H1 (cell line): ENCODE measurements at regions not wholly inside any gene's neighbourhood (a gene's known extent, or its start where the extent isn't known, plus 50 kb on each side); places are given as distances from the start of the nearest gene placed in this dataset.

Source experiments
- CTCF ChIA-PET: fragments of 300-600 bp; sonication (Branson Sonifier 250); formaldehyde crosslinking; loops from one replicate; lab custom pipeline; 2021; ENCODE audit not compliant: partially characterized antibody; lab: Charles Lee
- POLR2A ChIA-PET: fragments of 300-600 bp; sonication (Branson Sonifier 250); formaldehyde crosslinking; loops from one replicate; lab custom pipeline; 2021; ENCODE audit warnings: inconsistent platforms; ENCODE audit not compliant: partially characterized antibody; lab: Charles Lee
- DNase-seq, 2 experiments: peaks; one replicate each; pipeline versions ENCODE4 v3.0.0 to v3.0.0-alpha.2; 2010 to 2022; ENCODE audit warnings: low spot score in 2 of 2, low read depth in 1 of 2, mixed read lengths in 1 of 2
- FAIRE-seq: peaks from 2 replicates; lab custom pipeline; 2011; peaks lifted over from hg19 to GRCh38; lab: Jason Lieb, UNC
- H2AFZ ChIP-seq: 2 replicates; pipeline ENCODE4 v1.8.1; 2012; ENCODE audit warnings: low read length, inconsistent platforms
- H2AK5ac ChIP-seq: 2 replicates; pipeline ENCODE4 v1.6.1; 2013; ENCODE audit warnings: low read depth, low read length
- H2BK120ac ChIP-seq: replicated peaks from 2 replicates; pipeline ENCODE3; 2013; ENCODE audit warnings: low read depth, low read length, inconsistent platforms
- H2BK12ac ChIP-seq: 2 replicates; pipeline ENCODE4 v1.6.1; 2013; ENCODE audit warnings: low read depth, low read length
- H2BK15ac ChIP-seq: 2 replicates; pipeline ENCODE4 v1.6.1; 2013; ENCODE audit warnings: low read length
- H2BK20ac ChIP-seq: 2 replicates; pipeline ENCODE4 v1.6.1; 2013; ENCODE audit warnings: low read length
- H2BK5ac ChIP-seq: 2 replicates; pipeline ENCODE4 v1.6.1; 2013; ENCODE audit warnings: low read depth, low read length
- H3K14ac ChIP-seq: 2 replicates; pipeline ENCODE4 v1.6.1; 2013; ENCODE audit warnings: inconsistent platforms; ENCODE audit not compliant: insufficient read length
- H3K18ac ChIP-seq: 2 replicates; pipeline ENCODE4 v1.6.1; 2013; ENCODE audit warnings: low read length; ENCODE audit errors: extremely low read depth
- H3K23ac ChIP-seq: 2 replicates; pipeline ENCODE4 v1.6.1; 2013; ENCODE audit warnings: inconsistent platforms; ENCODE audit not compliant: insufficient read length
- H3K23me2 ChIP-seq: 2 replicates; pipeline ENCODE4 v1.6.1; 2013; ENCODE audit warnings: low read depth, low read length
- H3K27ac ChIP-seq: 2 replicates; pipeline ENCODE4 v1.6.1; 2011; ENCODE audit warnings: low read depth, low read length, inconsistent platforms
- H3K27me3 ChIP-seq, 4 experiments: replicated peaks in 1 of 4; 1 replicate in 1 of 4; 2 replicates in 3 of 4; pipeline versions ENCODE4 v1.6.1 to v1.8.1; 2011 to 2013; ENCODE audit warnings: low read length in 3 of 4, mild to moderate bottlenecking in 3 of 4, inconsistent platforms in 2 of 4, mixed read lengths in 2 of 4, moderate library complexity in 1 of 4; ENCODE audit not compliant: control insufficient read depth in 3 of 4, insufficient read depth in 3 of 4; ENCODE audit errors: extremely low read depth in 1 of 4
- H3K36me3 ChIP-seq, 4 experiments: 2 replicates each; pipeline versions ENCODE4 v1.6.1 to v1.8.1; 2011 to 2013; ENCODE audit warnings: mild to moderate bottlenecking in 4 of 4, low read length in 3 of 4, moderate library complexity in 2 of 4, control low read depth in 1 of 4, inconsistent platforms in 1 of 4; ENCODE audit not compliant: insufficient read depth in 4 of 4, control insufficient read depth in 2 of 4
- H3K4ac ChIP-seq: replicated peaks from 2 replicates; pipeline ENCODE3; 2013; ENCODE audit warnings: low read length, low read depth, mixed read lengths, inconsistent platforms; ENCODE audit not compliant: insufficient read length
- H3K4me1 ChIP-seq, 4 experiments: replicated peaks in 1 of 4; 1 replicate in 1 of 4; 2 replicates in 3 of 4; pipeline versions ENCODE4 v1.6.1 to v1.8.1; 2011 to 2013; ENCODE audit warnings: low read length in 3 of 4, inconsistent platforms in 2 of 4, mixed read lengths in 1 of 4; ENCODE audit not compliant: insufficient read depth in 4 of 4, control insufficient read depth in 3 of 4
- H3K4me2 ChIP-seq, 2 experiments: 2 replicates each; pipeline versions ENCODE4 v1.6.1 to v1.8.1; 2011 to 2013; ENCODE audit warnings: low read depth in 2 of 2, low read length in 2 of 2, control low read depth in 1 of 2, inconsistent platforms in 1 of 2, mild to moderate bottlenecking in 1 of 2; ENCODE audit not compliant: insufficient read depth in 1 of 2
- H3K4me3 ChIP-seq, 4 experiments: fragments of 200-600, 300-600 bp in 1 of 4; sonication (generic), shearing (Covaris generic), sonication (Bioruptor Twin) in 1 of 4; 2 replicates each; pipeline versions ENCODE4 v1.5.1 to v1.8.1; 2011 to 2016; ENCODE audit warnings: low read length in 4 of 4, low read depth in 3 of 4, control low read depth in 2 of 4, inconsistent platforms in 2 of 4, mild to moderate bottlenecking in 2 of 4, mixed read lengths in 1 of 4, moderate library complexity in 1 of 4; ENCODE audit not compliant: insufficient read depth in 2 of 4; ENCODE audit errors: extremely low read depth in 1 of 4
- H3K56ac ChIP-seq: replicated peaks from 2 replicates; pipeline ENCODE3; 2013; ENCODE audit warnings: low read depth, mild to moderate bottlenecking, mixed read lengths, low read length, inconsistent platforms; ENCODE audit not compliant: insufficient read length
- H3K79me1 ChIP-seq: 2 replicates; pipeline ENCODE4 v1.6.1; 2013; ENCODE audit warnings: low read depth, low read length, control low read depth
- H3K79me2 ChIP-seq, 2 experiments: 2 replicates each; pipeline versions ENCODE4 v1.6.1 to v1.8.1; 2012 to 2013; ENCODE audit warnings: low read length in 2 of 2, mild to moderate bottlenecking in 2 of 2, inconsistent platforms in 1 of 2; ENCODE audit not compliant: insufficient read depth in 2 of 2, control insufficient read depth in 1 of 2
- H3K9ac ChIP-seq, 4 experiments: replicated peaks in 1 of 4; 1 replicate in 1 of 4; 2 replicates in 3 of 4; pipeline versions ENCODE4 v1.6.1 to v1.8.1; 2011 to 2013; ENCODE audit warnings: low read depth in 3 of 4, low read length in 3 of 4, control low read depth in 2 of 4, mild to moderate bottlenecking in 2 of 4, moderate library complexity in 2 of 4, inconsistent platforms in 1 of 4; ENCODE audit errors: extremely low read depth in 1 of 4
- H3K9me3 ChIP-seq, 2 experiments: 2 replicates each; pipeline versions ENCODE4 v1.6.1 to v1.8.1; 2012 to 2013; ENCODE audit warnings: mild to moderate bottlenecking in 2 of 2, moderate library complexity in 2 of 2, control low read depth in 1 of 2, inconsistent platforms in 1 of 2, low read depth in 1 of 2, low read length in 1 of 2, mixed read lengths in 1 of 2; ENCODE audit not compliant: insufficient read depth in 2 of 2
- H4K20me1 ChIP-seq, 2 experiments: replicated peaks in 1 of 2; 2 replicates each; pipeline versions ENCODE3 to v1.8.1; 2011 to 2013; ENCODE audit warnings: inconsistent platforms in 2 of 2, low read length in 2 of 2, mild to moderate bottlenecking in 1 of 2; ENCODE audit not compliant: insufficient read depth in 2 of 2, control insufficient read depth in 1 of 2
- H4K5ac ChIP-seq: 2 replicates; pipeline ENCODE4 v1.6.1; 2013; ENCODE audit warnings: low read length, low read depth, mixed read lengths, inconsistent platforms; ENCODE audit not compliant: insufficient read length
- H4K8ac ChIP-seq: 2 replicates; pipeline ENCODE4 v1.8.0; 2013; ENCODE audit warnings: mild to moderate bottlenecking, moderate library complexity, low read length, inconsistent platforms; ENCODE audit not compliant: insufficient read depth; ENCODE audit errors: extremely low read depth
- H4K91ac ChIP-seq: replicated peaks from 2 replicates; pipeline ENCODE3; 2013; ENCODE audit warnings: low read length, mixed read lengths, inconsistent platforms; ENCODE audit not compliant: insufficient read length
- CBX5 ChIP-seq: fragments of 300-800, 300-1000 bp; sonication (generic); IDR thresholded peaks from 2 replicates; pipeline ENCODE4 v1.7.1; 2016; ENCODE audit warnings: antibody characterized with exemption, low read length, low read depth
- CBX8 ChIP-seq: fragments of 300-800, 300-1000 bp; sonication (generic); IDR thresholded peaks from 2 replicates; pipeline ENCODE4 v1.7.1; 2016; ENCODE audit warnings: low read depth, low read length, borderline replicate concordance
- CHD2 ChIP-seq: IDR thresholded peaks from 2 replicates; pipeline ENCODE4 v1.6.1; 2012; ENCODE audit warnings: low read length, improper control_type of control experiment
- EGR1 ChIP-seq: IDR thresholded peaks from 2 replicates; pipeline ENCODE4 v1.6.1; 2011; ENCODE audit warnings: low read depth, low read length, borderline replicate concordance
- EZH2 ChIP-seq: fragments of 200-600 bp; sonication (generic); IDR thresholded peaks from 2 replicates; pipeline ENCODE4 v1.7.1; 2012; ENCODE audit warnings: low read depth, mild to moderate bottlenecking, moderate library complexity, low read length, inconsistent platforms; ENCODE audit not compliant: severe bottlenecking
- FOSL1 ChIP-seq: IDR thresholded peaks from 2 replicates; pipeline ENCODE4 v1.6.1; 2011; ENCODE audit warnings: mild to moderate bottlenecking, low read depth, low read length, moderate library complexity; ENCODE audit not compliant: insufficient read depth
- MAFK ChIP-seq: IDR thresholded peaks from 2 replicates; pipeline ENCODE4 v1.6.1; 2012; ENCODE audit warnings: low read depth, mild to moderate bottlenecking, improper control_type of control experiment, low read length
- RFX5 ChIP-seq: IDR thresholded peaks from 2 replicates; pipeline ENCODE4 v1.6.1; 2011; ENCODE audit warnings: low read depth, low read length, improper control_type of control experiment, borderline replicate concordance
- RNF2 ChIP-seq: fragments of 200-900, 300-1000 bp; sonication (generic); IDR thresholded peaks from 2 replicates; pipeline ENCODE4 v1.7.1; 2016; ENCODE audit warnings: borderline replicate concordance, low read depth, mild to moderate bottlenecking, antibody characterized with exemption, low read length; ENCODE audit not compliant: poor library complexity, severe bottlenecking; ENCODE audit errors: missing control alignments
- RXRA ChIP-seq: IDR thresholded peaks from 2 replicates; pipeline ENCODE4 v1.6.1; 2011; ENCODE audit warnings: low read depth, mild to moderate bottlenecking, low read length, moderate library complexity; ENCODE audit not compliant: insufficient read depth
- SIRT6 ChIP-seq: IDR thresholded peaks from one replicate; pipeline ENCODE4 v1.7.1; 2012; ENCODE audit warnings: low read length, inconsistent platforms
- SP4 ChIP-seq: IDR thresholded peaks from 2 replicates; pipeline ENCODE4 v1.6.1; 2012; ENCODE audit warnings: low read length, inconsistent platforms
- SUZ12 ChIP-seq: fragments of 200-600 bp; sonication (generic); IDR thresholded peaks from 2 replicates; pipeline ENCODE4 v1.6.1; 2012; ENCODE audit warnings: mild to moderate bottlenecking, inconsistent platforms, low read length, moderate library complexity, mixed read lengths
- TBP ChIP-seq: IDR thresholded peaks from 2 replicates; pipeline ENCODE4 v1.6.1; 2011; ENCODE audit warnings: low read depth, low read length, improper control_type of control experiment
- TCF12 ChIP-seq: IDR thresholded peaks from 2 replicates; pipeline ENCODE4 v1.6.1; 2011; ENCODE audit warnings: low read depth, mild to moderate bottlenecking, low read length
- WGBS, 2 experiments: shearing (Covaris generic) in 1 of 2; methylation state at CpG; one replicate each; pipeline versions ENCODE4 v1.1.6 to v1.1.7; 2013 to 2015; ENCODE audit warnings: low lambda C conversion rate in 2 of 2, mixed read lengths in 2 of 2, inconsistent platforms in 1 of 2, low coverage in 1 of 2, missing lambda C conversion rate in 1 of 2; ENCODE audit not compliant: insufficient replicate concordance in 2 of 2, insufficient coverage in 1 of 2, insufficient read length in 1 of 2; ENCODE audit errors: extremely low coverage in 1 of 2, missing lambda C conversion rate in 1 of 2; 5-methylcytosine and 5-hydroxymethylcytosine counted together
- TF ChIP-seq, protein P1 (sequence below): IDR thresholded peaks from 2 replicates; pipeline ENCODE4 v1.6.1; 2012; ENCODE audit warnings: inconsistent platforms

DNA sequence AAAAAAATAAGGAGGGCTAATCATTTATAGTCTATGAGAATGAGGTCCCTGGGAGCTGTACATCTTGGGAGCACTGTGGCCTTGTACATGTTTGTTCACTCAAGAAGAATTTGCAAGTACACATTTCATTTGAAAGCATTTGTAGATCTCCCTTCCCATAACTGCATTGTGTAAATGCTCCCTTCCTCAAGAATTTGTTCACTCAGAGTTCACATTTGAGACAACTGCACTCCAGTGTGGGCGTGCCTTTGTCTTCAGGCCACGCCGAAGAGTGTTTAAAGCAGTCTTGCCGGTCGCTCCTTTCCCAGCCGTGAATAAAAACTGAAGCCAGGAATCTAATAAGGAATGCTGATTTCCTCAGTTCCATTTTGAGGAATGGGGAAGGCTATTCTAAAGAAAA is 291.1 kb upstream of the LYZL1 start:
- FAIRE-seq, result no peak

More for the DNA sequence above, 291.1 kb upstream of the LYZL1 start:
- Histone ChIP-seq H2BK5ac (no peak overlapping the region), H3K27me3 (no peaks in the 10 kb centered on the region), H3K79me2 (no peaks in the 10 kb centered on the region), H4K91ac (no peak overlapping the region), H2BK20ac (no peak overlapping the region), H2BK15ac (no peak overlapping the region), H3K9ac (no peak overlapping the region), H3K36me3 (no peaks in the 10 kb centered on the region), H3K18ac (no peak overlapping the region), H3K4me3 (no peak overlapping the region), H2AK5ac (no peak overlapping the region), H3K4me2 (no peak overlapping the region), H2AFZ (no peak overlapping the region), H2BK12ac (no peak overlapping the region), H3K56ac (no peak overlapping the region), H4K8ac (no peak overlapping the region), H3K79me1 (no peaks in the 10 kb centered on the region), H3K23me2 (no peaks in the 10 kb centered on the region), H2BK120ac (no peak overlapping the region), H3K9me3 (no peaks in the 10 kb centered on the region), H3K14ac (no peak overlapping the region), H3K23ac (no peak overlapping the region), H4K20me1 (no peaks in the 10 kb centered on the region), H3K4me1 (no peaks in the 10 kb centered on the region), H4K5ac (no peak overlapping the region), H3K27ac (no peak overlapping the region), H3K4ac (no peak overlapping the region)
- 85% methylated on average over 5 of the region's 6 CpGs; no CpG with 5 or more reads in 1 of the 2 experiments for WGBS, 2 experiments
- ChIA-PET CTCF (interaction anchor here (0.8 kb wide), 1 partner anchor 66 kb away, joined by 3 read pairs; no protein-coding TSS in a partner anchor), POLR2A (no interaction called here)
- no peak for DNase-seq
- TF ChIP-seq, protein P1, sequence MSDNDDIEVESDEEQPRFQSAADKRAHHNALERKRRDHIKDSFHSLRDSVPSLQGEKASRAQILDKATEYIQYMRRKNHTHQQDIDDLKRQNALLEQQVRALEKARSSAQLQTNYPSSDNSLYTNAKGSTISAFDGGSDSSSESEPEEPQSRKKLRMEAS, result no peak
- no peak for TF ChIP-seq FOSL1
- no peak for TF ChIP-seq MAFK
- TF ChIP-seq SP4, result no peak
- TF ChIP-seq RNF2, result no peak
- no peak for TF ChIP-seq SUZ12
- TF ChIP-seq RFX5, result no peak
- no peak for TF ChIP-seq TCF12
- no peak for TF ChIP-seq TBP
- no peak for TF ChIP-seq CBX8
- no peak for TF ChIP-seq CHD2
- TF ChIP-seq CBX5, result no peak
- no peak for TF ChIP-seq EGR1
- TF ChIP-seq RXRA, result no peak
- no peak for TF ChIP-seq EZH2
- TF ChIP-seq SIRT6, result no peak
